ENCODE measurements at regions not wholly inside any gene's neighbourhood (a gene's known extent, or its start where the extent isn't known, plus 50 kb on each side); places are given as distances from the start of the nearest gene placed in this dataset.

DNA sequence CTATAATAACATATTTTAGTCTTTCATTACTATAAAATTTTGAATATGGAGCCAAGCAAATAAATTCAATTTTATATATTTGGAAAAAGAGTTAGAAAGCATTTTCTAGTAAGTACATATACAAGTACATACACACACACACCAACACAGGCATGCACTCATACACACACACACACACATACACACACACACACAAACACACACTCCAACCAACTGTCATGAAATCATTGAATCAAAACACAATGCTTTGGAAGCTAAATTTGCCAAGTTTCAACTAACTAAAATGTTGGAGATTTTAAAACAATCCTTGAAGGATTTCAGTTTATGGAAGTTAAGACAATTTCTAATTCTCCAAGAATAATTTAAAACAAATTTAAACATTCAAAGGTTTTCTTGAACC lies 283.2 kb downstream of the TAF11L14 start:
- no peak for ATAC-seq (ENCODE audit: insufficient read depth, low read depth)
- no peaks in the 10 kb centered on the region for H3K36me3 ChIP-seq (ENCODE audit: insufficient read depth, low read length)
- no peak overlapping the region for H3K4me3 ChIP-seq (ENCODE audit: low read depth in 1 of 2, low read length in 2 of 2)
- no peaks in the 10 kb centered on the region for H3K27me3 ChIP-seq (ENCODE audit: insufficient read depth, low read length, poor library complexity)
- H3K9me3 ChIP-seq (ENCODE audit: insufficient read depth, low read length, severe bottlenecking), result peaks cover 2% of the 10 kb centered on the region
- H3K4me2 ChIP-seq (ENCODE audit: insufficient read depth, low read length), result no peak overlapping the region
- H3K4me1 ChIP-seq (ENCODE audit: insufficient read depth, low read length), result no peaks in the 10 kb centered on the region
- TF ChIP-seq, protein P1, sequence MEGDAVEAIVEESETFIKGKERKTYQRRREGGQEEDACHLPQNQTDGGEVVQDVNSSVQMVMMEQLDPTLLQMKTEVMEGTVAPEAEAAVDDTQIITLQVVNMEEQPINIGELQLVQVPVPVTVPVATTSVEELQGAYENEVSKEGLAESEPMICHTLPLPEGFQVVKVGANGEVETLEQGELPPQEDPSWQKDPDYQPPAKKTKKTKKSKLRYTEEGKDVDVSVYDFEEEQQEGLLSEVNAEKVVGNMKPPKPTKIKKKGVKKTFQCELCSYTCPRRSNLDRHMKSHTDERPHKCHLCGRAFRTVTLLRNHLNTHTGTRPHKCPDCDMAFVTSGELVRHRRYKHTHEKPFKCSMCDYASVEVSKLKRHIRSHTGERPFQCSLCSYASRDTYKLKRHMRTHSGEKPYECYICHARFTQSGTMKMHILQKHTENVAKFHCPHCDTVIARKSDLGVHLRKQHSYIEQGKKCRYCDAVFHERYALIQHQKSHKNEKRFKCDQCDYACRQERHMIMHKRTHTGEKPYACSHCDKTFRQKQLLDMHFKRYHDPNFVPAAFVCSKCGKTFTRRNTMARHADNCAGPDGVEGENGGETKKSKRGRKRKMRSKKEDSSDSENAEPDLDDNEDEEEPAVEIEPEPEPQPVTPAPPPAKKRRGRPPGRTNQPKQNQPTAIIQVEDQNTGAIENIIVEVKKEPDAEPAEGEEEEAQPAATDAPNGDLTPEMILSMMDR (IDR thresholded peaks at IDR 0.05; ENCODE audit: borderline replicate concordance, extremely low read depth, low read length, poor library complexity, severe bottlenecking), result no peak
- TF ChIP-seq EZH2 (IDR thresholded peaks at IDR 0.05; ENCODE audit: borderline replicate concordance, low read depth, low read length, severe bottlenecking), result no peak
- H3K79me2 ChIP-seq (ENCODE audit: insufficient read depth, low read length), result no peaks in the 10 kb centered on the region
- H3K27ac ChIP-seq (ENCODE audit: low read length), result no peak overlapping the region
- no peak overlapping the region for H3K9ac ChIP-seq (ENCODE audit: low read depth, low read length)
- no peak for DNase-seq
- no peaks in the 10 kb centered on the region for H4K20me1 ChIP-seq (ENCODE audit: insufficient read depth, low read length)
- no peak overlapping the region for H2AFZ ChIP-seq (ENCODE audit: low read depth, low read length)

DNA sequence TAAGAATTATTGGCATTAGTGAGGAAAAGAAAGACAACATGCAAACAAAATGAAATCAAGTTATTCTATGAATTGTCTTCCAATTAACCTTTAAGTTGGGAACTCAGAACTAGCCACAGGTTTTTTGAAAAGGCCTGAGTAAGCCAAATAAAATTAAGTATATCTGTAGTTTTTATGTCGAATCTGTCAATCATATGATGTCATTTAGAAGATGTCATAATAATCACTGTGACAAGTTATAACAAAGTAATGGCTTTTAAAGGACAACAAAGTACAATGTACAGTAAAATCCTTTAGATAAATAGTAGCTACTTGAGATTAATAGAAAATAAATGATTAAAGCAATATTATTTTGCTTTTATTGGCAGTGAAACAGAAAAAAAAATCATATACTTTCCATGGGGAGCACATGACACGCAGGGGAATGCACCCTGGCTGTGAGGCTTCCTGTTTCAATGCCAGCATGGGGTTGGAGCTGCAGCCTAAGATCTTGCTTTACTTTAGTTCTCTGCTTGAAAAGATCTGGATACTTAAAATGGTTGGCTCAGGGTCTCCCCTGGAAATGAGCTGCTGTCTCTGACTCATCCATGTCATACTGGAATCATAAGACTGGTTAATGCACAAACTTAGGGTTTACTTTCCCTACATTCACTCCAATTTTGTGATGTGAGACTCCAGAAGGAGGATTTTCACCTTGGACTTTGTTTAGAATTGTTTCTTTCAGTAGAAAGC lies 284.3 kb downstream of the TAF11L14 start:
- no peaks in the 10 kb centered on the region for H4K20me1 ChIP-seq (ENCODE audit: insufficient read depth, low read length)
- peaks cover 2% of the 10 kb centered on the region for H3K9me3 ChIP-seq (ENCODE audit: insufficient read depth, low read length, severe bottlenecking)
- no peak overlapping the region for H3K27ac ChIP-seq (ENCODE audit: low read length)
- no peak overlapping the region for H3K4me3 ChIP-seq (ENCODE audit: low read depth in 1 of 2, low read length in 2 of 2)
- no peaks in the 10 kb centered on the region for H3K79me2 ChIP-seq (ENCODE audit: insufficient read depth, low read length)
- no peaks in the 10 kb centered on the region for H3K4me1 ChIP-seq (ENCODE audit: insufficient read depth, low read length)
- no peaks in the 10 kb centered on the region for H3K27me3 ChIP-seq (ENCODE audit: insufficient read depth, low read length, poor library complexity)
- H3K36me3 ChIP-seq (ENCODE audit: insufficient read depth, low read length), result no peaks in the 10 kb centered on the region
- no peak for TF ChIP-seq EZH2 (IDR thresholded peaks at IDR 0.05; ENCODE audit: borderline replicate concordance, low read depth, low read length, severe bottlenecking)
- TF ChIP-seq, protein P1 (IDR thresholded peaks at IDR 0.05; ENCODE audit: borderline replicate concordance, extremely low read depth, low read length, poor library complexity, severe bottlenecking), result no peak
- DNase-seq (no peak), ATAC-seq (ENCODE audit: insufficient read depth, low read depth) (no peak)
- H3K4me2 ChIP-seq (ENCODE audit: insufficient read depth, low read length), result no peak overlapping the region
- H2AFZ ChIP-seq (ENCODE audit: low read depth, low read length), result no peak overlapping the region
- no peak overlapping the region for H3K9ac ChIP-seq (ENCODE audit: low read depth, low read length)

DNA sequence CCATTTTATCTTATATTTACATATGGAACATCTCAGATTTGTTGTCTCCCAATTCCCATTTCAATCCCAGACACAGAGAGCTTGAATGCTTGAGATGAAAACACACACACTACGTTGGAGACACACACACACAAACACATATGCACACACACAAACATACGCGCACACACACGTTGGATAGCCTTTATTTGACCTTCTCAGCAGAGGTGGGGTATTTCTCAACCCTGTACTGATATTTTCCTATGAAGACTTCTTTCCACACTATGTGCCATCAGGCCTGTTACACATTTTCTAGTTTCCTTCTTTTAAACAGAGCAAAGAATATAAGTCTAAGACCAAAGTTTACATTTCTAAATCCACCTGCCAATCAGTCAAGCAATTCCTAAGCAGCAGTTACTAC lies 291.0 kb downstream of the TAF11L14 start:
- Histone ChIP-seq H3K9ac (ENCODE audit: low read depth, low read length) (no peak overlapping the region), H3K27me3 (ENCODE audit: insufficient read depth, low read length, poor library complexity) (no peaks in the 10 kb centered on the region), H2AFZ (ENCODE audit: low read depth, low read length) (no peak overlapping the region), H3K36me3 (ENCODE audit: insufficient read depth, low read length) (no peaks in the 10 kb centered on the region), H3K4me1 (ENCODE audit: insufficient read depth, low read length) (no peaks in the 10 kb centered on the region), H3K27ac (ENCODE audit: low read length) (no peak overlapping the region), H3K79me2 (ENCODE audit: insufficient read depth, low read length) (no peaks in the 10 kb centered on the region), H4K20me1 (ENCODE audit: insufficient read depth, low read length) (no peaks in the 10 kb centered on the region), H3K4me2 (ENCODE audit: insufficient read depth, low read length) (no peak overlapping the region), H3K4me3 (ENCODE audit: low read depth in 1 of 2, low read length in 2 of 2) (no peak overlapping the region), H3K9me3 (ENCODE audit: insufficient read depth, low read length, severe bottlenecking) (no peaks in the 10 kb centered on the region)
- ATAC-seq (ENCODE audit: insufficient read depth, low read depth) (no peak), DNase-seq (no peak)
- TF ChIP-seq EZH2 (IDR thresholded peaks at IDR 0.05; ENCODE audit: borderline replicate concordance, low read depth, low read length, severe bottlenecking), result no peak
- TF ChIP-seq, protein P1 (IDR thresholded peaks at IDR 0.05; ENCODE audit: borderline replicate concordance, extremely low read depth, low read length, poor library complexity, severe bottlenecking), result no peak

Data from DND-41 (cell line).